Activated T-cell treated with anti-CD3 and anti-CD28 coated beads for 4 hours (primary cell): ENCODE measurements at regions not wholly inside any gene's neighbourhood (a gene's known extent, or its start where the extent isn't known, plus 50 kb on each side); places are given as distances from the start of the nearest gene placed in this dataset.

Experiments used
- DNase-seq: peaks from one replicate; pipeline ENCODE4 v3.0.0-alpha.2; 2020

DNA sequence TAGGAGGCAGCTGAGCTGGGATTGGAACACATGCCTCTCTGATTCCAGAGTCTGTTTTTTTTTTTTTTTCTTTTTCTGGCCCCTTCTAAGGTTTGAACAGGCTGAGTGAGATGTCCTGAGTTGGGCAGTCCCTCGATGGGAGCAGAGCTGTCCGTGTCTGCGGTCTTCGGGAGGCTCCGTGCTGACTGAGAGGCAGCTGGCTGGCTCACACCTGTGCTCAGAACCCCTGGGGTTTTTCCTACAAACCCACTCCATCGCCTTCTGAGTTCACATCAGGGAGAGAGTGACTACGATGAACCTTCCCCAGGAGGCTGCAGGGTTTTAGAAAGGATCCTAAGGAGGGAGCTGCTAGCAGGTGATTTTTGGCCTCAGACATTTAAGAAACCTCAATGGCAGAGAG is 92.5 kb downstream of the IRF8 start:
- DNase-seq: no peak

DNA sequence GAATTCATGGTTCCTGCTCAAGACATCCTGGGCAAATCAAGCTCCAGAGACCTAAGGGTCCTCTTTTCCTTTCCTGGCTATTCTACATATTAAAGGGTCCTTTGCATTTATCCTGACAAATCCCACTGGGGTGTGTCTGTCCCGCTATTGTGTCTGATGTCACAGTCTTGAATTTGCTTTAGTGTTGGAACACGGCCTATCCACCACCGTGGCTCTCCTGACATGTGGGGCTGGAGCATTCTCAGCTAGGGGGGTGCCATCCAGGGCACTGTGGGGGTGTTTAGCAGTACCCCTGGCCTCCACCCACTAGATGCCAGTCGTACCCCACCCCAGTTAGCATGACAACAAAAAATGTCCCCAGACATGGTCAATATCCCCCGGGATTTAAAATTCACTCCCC is 92.9 kb downstream of the IRF8 start:
- DNase-seq: no peak

DNA sequence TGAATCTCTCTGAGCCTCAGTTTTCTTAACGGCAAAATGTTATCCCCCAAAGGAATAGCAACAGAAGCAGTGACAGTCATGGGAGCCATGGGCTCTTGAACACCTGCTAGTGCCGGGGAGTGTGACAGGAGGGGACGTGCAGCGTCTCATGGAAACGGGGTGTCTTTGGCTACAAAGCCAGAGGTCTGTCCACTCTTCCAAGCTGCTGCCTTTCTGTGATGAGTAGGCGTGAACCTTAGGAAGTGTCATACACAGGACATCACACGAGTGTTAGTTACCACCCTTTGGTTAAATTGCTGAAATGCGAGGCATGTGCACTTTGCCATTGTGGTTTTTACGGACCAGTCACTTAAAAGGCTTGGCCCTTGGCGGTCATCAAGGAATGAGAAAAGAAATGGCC is 93.4 kb downstream of the IRF8 start:
- no peak for DNase-seq

DNA sequence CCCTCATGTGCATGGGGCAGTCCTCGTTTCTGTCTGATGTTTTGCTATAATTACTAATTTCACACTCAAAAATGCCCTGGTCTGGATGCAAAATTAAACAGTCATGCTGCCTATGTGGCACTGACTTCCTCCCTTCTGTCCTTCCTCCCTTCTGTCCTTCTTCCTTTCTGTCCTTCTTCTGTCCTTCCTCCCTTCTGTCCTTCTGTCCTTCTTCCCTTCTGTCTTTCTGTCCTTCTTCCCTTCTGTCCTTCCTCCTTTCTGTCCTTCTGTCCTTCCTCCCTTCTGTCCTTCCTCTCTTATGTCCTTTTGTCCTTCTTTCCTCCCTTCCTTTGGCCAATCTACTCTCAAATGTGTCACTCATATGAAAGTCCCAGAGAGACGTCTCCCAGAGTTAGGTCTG is 93.8 kb downstream of the IRF8 start:
- no peak for DNase-seq

DNA sequence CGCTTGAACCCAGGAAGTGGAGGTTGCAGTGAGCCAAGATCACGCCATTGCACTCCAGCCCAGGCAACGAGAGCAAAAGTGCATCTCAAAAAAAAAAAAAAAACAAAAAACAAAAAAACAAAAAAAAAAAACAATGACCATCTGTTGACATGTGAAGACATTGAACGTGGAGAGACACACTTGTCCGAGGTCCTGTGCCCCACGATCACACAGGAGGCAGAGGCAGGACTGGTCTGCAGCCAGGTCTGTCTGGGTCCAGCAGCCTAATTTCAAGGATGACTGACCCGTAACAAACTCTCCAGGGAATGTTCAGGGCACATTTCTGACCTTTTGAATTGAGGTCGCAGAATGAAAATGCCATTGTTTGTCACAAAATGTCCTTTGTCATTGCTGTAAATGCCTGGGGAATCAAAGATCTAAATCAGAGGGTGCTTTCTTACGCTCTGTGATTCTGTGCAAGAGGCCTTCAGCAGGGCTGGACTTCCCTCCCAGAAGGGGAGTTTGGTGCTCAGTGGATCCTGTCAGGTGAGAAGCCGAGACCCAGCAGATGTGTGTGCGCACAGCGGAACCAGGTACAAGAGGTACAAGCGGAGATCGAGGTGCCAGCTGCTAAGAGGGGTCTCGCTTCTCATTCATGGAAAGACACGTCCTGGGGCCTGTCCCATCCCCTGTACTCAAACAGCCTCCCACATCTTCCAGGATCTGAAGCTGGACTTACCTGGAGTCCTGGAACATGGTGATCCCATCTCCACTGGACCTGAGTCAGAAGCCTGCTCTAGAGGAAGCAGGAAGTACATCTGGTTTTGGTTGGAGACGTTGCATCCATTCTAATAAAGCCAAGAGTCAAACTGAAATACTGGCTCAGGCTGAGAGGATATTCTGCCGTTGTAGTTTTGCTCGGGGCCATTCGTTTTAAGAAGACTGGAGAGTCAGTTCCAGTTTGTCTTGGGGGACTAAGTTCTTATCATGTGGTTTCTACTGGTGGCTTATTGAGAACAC is 95.8 kb downstream of the IRF8 start:
- DNase-seq: no peak

DNA sequence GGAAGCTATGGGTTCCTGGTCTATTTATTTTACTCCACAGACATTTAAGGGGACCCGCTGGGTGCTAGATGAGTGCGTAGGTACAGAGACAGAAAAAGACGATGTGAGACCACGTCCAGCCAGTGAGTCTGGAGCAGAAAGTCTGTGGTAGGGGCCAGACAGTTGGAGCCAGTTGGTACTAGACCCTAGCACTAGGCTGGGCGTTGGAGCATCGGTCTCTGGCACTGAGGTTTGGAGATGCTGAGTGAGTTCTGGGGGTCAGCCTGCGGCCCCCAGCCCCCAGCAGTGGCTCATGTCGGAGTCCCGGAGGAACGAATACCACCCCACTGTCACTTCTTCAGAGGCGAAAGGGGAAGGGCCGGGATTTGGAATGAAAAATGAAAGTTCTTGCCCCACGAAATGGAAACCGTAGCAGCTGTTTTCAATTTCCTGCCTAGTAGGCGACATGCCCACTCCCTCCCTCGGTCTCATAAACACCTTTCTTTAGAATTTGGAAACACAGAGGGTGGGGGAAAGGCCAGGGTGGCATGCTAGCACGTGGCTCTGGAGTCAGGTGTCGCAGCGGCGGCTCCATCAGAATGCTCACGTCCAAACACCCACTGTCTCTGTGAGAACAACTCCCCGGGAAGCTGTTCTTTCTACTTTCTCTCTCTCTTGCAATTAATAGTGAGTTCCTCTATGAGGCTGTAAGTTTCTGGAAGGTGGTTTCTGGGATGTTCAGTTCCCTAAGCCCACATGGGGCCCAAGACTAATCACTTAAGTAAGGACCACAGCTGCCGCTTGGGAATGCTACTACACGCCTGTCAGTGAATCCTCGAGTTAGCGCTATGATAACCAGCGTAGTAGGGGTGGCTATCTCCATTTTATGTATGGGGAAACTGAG is 96.8 kb downstream of the IRF8 start:
- no peak for DNase-seq

DNA sequence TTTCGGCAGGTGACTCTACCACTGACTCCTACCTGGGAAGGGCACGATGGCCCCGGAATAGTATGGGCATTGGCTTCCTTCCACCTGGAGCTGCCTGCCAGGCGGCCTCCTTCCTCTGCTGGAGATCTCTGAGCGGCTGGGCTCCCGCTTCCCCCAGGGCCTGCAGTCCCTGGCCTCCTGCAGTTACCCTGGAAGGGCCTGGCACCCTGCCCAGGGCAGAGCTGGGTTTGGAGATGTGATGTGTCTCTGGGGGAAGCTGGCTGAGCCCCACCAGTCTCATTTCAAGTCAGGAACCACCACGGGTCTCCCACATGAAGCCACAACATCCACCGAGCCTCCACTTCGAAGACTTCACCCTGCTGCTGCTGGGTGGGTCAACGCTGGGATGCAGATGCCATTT is 97.9 kb downstream of the IRF8 start:
- no peak for DNase-seq

DNA sequence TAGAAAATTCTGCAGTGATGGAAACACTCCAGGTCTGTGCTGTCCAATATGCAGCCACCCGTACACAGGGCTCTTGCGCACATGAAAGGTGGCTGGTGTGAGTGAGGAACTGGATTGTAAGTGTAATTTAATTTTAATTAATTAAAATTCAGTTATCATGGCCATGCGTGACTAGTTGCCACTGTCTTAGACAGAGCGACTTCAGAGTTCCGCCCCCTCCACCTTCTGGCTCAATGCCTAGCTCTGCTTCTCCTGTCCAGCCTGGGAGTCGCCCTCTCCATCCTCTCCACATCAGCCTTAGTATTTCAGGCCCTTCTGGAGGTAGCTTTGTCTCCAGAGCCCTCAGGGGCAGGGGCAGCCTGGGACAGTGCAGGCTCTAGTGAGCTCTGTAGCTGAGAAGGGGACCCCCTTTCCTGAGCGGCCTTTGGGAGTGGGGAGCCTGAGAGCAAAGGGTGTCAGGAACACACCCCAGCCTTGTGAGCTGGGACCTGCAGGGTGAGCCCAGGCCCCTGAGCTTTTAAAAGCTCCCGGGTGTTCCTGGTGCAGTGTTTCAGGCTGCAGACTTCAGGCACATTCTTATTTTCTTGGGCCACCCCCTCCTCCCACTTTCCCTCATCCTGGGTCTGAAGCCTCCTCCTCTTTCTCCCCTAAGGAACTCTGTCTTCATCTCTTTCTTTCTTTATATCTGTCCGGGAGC is 99.4 kb downstream of the IRF8 start:
- DNase-seq: no peak

DNA sequence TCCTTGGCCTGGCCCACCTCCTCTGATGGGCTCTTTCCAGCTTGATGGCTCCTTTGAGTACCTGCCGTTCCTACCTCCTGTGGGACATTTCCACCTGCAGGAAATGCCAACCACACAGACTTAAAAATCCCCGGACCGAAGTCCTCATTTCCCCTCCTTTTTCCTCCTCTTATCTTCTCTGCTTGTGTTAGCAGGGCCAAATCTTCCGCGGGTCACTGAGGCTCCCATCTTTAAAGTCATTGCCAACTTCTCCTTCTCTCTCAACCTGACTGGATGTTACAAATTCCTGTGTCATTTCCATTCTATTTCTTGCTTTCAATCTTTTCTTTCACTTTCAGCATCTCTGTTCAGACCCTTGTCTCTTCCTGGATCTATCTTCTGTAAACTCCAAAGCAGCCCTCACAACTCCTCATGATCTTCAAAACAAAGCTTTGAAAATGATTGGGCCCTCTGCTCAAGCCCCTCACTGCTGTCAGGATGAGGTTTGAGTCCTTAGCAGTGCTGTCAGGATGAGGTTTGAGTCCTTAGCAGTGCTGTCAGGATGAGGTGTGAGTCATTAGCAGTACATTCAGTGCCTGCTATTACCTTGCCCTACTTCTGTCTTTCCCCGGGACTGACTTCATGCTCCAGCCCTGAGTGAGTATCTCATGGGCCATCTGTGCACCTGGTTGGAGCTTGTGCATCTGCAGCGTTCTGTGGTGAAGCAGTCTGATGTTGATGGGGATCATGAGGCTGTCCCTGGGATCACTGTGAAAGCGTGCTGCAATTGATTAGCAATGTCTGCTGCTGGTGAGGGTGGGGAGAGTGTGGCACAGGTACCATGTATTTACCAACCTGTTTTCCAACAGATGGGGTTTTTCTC is 100.1 kb downstream of the IRF8 start:
- no peak for DNase-seq

DNA sequence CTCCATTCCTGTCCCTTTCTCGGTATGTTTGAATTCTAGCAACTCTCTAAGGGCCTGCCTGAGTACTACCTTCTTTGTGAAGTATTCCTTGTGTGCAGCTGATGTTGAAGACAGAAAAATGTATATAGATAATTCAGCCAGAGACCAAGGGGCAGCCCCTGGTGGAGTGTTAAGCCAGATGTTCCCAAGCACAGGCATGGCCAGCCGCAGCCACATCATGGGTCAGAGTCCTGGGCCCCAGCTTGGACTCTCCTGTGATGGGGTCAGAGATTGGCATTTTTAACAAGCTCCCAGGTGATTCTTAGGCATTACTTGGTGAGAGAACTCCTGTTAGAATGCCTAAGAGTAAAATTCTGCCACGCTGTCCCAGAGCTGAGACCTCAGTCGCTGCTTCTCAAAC is 100.8 kb downstream of the IRF8 start:
- no peak for DNase-seq

DNA sequence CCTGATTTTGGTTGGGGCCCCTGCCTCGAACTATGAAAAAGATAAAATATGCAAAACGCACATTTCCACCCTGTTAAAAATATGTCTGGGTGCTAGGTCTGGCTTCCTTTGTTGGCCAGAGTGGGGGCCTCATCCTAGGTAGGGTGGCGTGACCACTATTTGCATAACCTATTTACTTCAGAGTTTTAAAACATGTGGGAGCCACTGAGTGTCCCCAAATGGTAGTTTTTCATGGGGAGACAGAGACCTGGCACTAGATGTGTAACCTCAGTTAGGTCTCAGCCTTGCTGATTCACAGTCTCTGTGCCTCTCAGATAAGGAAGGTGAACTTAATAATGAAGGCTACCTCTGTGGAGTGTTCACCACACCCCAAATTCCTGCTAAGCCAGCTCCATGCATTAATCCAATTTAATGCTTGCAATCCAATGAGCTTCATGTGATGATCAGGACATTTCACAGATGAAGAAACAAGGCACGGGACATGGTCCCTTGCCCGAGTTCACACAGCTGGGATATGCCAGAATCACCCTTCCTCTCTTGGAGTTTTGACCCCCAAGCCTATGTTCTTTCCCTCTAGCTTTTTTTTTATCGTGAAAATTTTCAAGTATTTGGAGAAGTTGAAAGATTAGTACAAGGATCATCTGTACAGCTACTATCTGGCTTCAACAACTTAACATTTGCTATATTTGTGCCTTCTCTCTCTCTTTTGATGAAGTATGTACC is 103.4 kb downstream of the IRF8 start:
- no peak for DNase-seq

DNA sequence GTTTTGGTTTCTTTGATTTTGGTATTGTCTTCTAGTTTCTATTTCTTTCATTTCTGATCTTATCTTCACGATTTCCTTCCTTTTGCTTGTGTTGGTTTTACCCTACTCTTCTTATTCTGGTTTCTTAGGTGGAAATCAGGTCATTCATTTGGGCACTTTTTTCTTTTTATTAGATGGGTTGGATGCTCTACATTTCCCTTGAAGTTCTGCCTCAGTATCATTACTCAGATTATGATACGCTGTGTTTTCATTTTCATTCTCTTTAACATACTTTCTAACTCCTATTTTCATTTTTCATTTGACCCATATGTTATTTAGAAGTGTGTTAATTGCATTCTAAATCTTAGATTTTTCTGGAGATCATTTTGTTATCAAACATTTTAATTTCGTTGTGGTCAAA is 108.6 kb downstream of the IRF8 start:
- DNase-seq: no peak

DNA sequence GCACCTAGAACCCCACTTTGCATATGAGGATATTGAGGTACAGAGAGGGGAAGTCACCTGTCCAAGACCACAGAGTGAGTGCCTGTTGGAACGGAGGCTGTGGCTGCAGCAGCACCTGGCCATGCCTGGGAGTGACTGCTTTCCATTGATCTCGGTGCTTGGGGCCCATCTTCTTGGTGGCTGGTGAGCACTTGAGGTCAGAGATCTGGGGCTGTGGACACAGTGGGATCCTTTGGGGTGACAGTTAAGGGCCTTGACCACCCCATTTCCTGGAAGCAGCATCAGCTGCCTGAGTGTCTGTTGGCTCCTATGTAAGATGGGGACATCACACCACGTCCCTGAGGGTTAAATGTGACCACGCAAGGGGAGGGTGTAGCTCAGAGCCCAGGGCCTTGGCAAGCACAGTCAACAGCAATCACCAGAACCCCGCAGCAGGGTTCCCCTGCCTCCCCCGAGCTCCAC is 111.7 kb downstream of the IRF8 start:
- no peak for DNase-seq

DNA sequence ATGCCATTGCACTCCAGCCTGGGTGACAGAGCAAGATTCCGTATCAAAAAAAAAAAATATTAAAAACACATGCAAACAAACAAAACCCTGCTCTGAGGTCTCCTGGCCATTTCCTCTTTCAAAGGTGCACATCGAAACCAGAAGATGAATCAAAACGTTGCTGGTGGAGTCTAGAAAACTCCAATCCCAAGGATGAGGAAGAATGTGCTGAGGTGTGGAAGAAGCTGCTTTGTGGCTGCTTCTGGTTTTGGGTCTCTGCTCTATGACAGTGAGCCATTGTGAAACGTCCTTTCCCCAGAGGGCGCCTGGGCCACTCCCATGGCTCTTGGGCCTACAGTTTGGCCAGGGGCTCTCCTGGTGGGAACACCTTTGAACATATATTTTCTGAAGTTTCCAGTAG is 112.6 kb downstream of the IRF8 start:
- DNase-seq: no peak

DNA sequence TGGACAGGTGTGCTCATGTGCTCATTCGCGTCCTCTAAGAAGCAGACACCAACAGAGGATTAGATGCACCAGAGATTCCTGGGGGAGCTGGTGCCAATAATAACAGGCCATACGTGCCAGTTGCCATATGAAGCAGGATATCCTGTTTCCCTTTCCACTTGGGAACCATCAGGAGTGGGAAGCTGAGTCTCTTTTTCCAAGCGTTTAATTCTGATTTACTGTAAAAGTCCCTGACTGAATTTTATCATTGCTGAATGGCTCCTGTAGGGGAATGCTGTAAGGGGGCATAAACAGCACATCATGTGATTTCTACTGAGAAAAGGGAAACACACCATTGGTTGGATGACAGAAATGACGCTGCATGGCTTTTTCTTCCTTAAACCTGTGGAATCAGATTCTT is 113.3 kb downstream of the IRF8 start:
- DNase-seq: no peak

DNA sequence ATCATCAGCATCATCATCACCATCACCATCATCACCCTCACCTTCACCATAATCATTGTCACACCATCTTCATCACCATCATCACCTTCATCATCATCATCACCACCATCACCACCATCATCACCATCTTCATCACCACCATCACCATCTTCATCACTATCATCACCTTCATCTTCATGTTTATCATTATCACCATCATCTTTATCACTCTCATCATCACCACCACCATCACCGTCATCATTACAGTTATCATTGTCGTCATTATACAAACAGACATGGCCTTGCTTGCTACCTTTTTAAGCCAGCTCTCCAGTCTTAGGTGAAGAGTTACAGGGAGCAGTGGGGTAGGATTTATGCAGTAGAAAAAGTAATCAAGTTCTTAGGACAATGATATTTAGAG is 114.9 kb downstream of the IRF8 start:
- DNase-seq: no peak

DNA sequence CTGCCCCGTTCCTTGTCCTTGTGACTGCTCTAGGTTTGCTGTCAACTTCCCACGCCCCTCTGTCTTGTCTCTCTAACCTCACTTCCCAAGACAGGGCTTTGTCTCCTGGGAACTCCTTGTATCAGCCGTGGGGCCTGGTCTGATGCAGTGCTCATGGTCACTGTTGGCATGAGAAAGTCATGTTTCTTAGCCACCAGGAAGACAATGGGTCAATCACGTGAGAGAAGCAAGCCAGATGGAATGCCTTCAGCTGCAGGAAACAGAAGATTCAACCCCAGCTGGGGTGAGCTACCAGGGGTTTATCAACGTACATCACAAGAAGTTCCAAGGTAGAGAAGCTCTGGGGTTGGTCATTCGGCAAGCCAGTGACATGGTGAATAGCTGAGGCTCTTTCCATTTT is 116.6 kb downstream of the IRF8 start:
- no peak for DNase-seq

DNA sequence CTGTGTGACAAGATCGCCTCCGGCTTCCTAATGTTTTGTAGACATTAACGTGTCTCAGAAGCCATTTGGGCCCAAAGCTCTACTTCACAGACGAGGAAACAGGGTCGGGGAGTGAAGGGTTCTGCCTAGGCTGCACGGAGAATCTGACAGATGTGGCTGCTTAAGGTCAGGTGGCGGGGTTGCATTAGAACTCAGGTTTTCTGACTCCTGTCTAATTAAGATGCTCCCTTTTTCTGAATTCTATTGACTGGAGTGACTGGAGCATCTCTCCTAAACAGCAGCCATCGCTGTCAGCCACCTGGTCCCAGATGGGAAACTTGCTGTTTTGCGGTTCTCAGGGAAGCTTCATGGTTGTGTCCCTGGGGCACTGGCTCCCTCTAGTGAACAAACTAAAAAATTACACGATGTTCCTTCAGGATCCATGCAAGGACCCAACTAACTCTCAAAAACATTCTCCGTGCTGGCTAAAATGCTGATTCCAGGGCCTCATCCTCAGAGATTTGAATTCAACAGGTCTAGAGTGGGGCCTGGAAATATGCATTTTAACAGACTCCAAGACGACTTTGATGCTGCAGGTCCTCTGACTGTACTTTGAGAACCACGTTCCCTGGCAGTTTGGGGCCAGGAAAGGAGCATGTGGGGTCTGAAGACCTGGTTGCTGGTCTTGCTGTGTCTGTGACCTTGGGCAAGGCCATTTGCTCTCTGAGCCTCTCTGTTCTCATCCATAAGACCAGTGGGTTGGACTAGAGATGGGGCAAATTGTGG is 117.4 kb downstream of the IRF8 start:
- DNase-seq: peak; percentile 24

DNA sequence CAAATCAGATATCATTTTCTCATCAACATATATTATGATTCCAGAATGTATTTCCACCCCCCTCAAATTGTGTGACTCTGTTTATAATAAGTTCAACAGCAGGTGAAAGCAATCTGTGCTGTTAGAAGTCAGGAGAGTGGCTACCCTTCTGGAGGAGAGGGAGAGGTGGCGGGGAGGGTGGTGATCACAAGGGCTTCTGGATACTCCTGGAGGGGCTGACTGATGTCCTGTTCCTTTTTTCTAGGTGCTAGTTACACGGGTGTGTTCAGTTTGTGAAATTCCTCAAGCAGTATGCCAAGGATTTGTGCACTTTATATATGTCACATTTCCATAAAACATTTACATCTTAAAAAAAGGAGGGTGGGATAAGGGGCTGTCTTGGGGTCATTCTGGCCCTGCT is 119.1 kb downstream of the IRF8 start:
- no peak for DNase-seq

DNA sequence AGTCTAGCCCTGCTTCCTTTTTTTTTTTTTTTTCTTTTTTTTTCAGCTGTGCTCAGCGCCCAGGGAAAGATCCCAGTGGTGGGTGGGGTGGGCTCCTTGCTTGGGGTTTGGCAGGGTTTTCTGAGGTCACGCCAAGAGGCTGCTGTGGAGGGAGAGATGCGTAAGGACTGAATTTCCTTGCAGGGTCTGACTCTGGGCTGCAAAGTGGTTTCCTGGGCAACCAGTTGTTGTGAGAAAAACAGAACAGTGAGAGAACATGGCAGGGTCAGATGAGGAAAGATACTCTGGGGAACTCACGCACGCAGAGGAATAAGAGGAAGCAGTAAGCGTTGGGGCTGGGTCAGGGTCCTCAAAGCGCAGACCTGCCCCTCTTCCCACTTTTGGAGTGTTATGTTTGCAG is 119.5 kb downstream of the IRF8 start:
- no peak for DNase-seq

DNA sequence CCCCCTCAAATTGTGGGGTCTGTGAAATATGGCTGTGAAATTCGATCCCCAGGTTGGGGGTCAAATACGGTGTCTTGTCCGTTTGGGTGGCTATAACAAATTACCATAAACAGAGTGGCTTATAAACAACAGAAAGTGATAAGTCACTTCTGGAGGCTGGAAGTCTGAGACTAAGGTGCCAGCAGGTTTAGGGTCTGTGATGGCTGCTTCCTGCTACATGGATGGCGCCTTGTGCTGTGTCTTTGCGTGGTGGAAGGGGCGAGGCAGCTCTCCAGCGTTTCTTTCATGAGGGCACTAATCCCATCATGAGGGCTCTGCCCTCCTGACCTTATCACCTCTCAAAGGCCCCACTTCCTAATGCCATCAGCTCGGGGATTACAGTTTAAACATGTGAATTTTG is 120.0 kb downstream of the IRF8 start:
- DNase-seq: no peak
